ENCODE measurements at regions not wholly inside any gene's neighbourhood (a gene's known extent, or its start where the extent isn't known, plus 50 kb on each side); places are given as distances from the start of the nearest gene placed in this dataset.

DNA sequence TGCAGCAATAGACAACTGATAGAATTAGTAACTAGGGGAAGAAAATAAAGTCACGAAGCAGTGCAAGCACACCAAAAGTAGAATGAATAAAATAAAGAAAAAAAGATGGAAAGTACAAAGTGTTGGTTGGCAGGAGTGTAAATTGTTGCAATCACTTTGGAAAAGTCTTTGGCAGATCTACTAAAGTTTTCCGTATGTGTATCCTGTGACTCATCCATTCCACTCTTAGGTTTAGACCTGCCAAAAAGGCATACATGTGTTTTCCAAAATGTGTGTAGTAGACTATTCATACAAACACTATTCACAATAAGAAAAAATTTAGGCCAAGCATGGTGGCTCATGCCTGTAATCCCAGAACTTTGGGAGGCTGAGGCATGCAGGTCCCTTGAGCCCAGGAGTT is 282.1 kb upstream of the FSIP2 start:
- TF ChIP-seq EZH2 (IDR thresholded peaks at IDR 0.05; ENCODE audit: insufficient read depth, poor library complexity, severe bottlenecking), result no peak
- TF ChIP-seq EZH2phosphoT487 (IDR thresholded peaks at IDR 0.05; ENCODE audit: insufficient read depth, low read depth), result no peak

Measured in GM23248 (cell line).